ENCODE measurements at regions not wholly inside any gene's neighbourhood (a gene's known extent, or its start where the extent isn't known, plus 50 kb on each side); places are given as distances from the start of the nearest gene placed in this dataset.
"Not testable (repeated sequence)": the region's sequence is repeated elsewhere in the genome, so short reads cannot be mapped to it uniquely, and the experiment has no call there.

DNA sequence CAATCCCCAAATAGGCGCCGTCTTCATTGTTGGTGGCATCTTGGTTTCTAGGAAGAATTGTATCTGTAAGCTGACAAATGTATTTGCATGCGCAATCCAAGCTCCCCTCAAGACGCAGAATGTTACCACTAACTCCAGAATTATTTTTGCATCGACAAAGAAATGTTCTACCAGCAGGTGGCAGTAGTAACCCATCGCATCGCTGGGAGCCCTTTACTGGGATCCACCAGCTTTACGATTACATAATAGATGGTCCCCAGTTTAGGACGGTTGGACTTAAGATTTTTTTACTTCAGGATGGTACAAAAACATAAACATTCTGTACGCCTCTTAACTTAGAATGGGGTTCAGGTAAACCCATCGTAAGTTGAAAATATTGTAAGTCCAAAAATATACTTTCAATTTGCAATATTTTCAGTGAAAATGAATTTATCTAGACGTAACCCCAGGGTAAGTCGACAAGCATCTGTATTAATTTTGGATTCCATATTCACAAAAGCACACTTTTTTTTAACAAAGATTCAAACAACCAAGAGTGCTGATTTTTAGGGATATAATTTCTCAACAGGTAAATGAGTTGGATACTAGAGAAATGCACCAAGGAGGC lies 114.0 kb upstream of the COBL start:
- no peaks in the 10 kb centered on the region for H3K36me3 ChIP-seq (replicated peaks)
- H3K27ac ChIP-seq: no peak overlapping the region
- H3K27me3 ChIP-seq (replicated peaks): no peaks in the 10 kb centered on the region
- H3K4me3 ChIP-seq (ENCODE audit: low read depth, low read length): no peak overlapping the region
- peak; percentile 25 for DNase-seq
- in situ Hi-C loops (cut with HindIII; ENCODE audit: low pct_ligation_motif_present, low sequenced_read_pairs): no loop called here
- TF ChIP-seq CTCF (IDR thresholded peaks at IDR 0.05; ENCODE audit: low read depth, low read length, missing control alignments): peak; percentile 80

- Histone ChIP-seq H3K36me3 (replicated peaks) (no peaks in the 10 kb centered on the region), H3K27me3 (replicated peaks) (no peaks in the 10 kb centered on the region), H3K27ac (no peak overlapping the region), H3K4me3 (ENCODE audit: low read depth, low read length) (no peak overlapping the region)
- peak; percentile 11 for DNase-seq
- peak; percentile 47 for TF ChIP-seq CTCF (IDR thresholded peaks at IDR 0.05; ENCODE audit: low read depth, low read length, missing control alignments)
- in situ Hi-C loops (cut with HindIII; ENCODE audit: low pct_ligation_motif_present, low sequenced_read_pairs): no loop called here
Measured at GRCh38 chr7:51428217-51428887, 111.7 kb upstream of the COBL start.

DNA sequence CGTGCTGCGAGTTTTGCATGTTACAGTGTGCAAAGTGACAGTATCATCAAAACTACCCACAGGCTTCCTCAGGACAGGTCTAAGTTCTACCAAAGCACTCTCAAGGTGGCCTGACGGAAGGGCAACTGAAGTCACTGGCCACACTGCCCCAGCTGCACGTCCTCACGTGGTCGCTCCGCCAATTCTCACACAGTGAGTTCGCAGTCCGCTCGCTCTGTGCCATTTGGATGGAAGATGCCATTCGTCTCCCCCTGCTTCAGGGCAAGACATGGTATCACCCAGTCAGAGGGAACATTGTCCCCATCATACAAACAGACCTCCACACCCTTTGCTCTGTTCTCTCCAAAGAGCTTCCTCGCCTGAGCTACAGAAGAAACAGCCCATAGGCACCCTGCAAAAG lies 109.6 kb upstream of the COBL start:
- DNase-seq: no peak
- H3K27me3 ChIP-seq (replicated peaks): no peaks in the 10 kb centered on the region
- TF ChIP-seq CTCF (IDR thresholded peaks at IDR 0.05; ENCODE audit: low read depth, low read length, missing control alignments): no peak
- no peak overlapping the region for H3K4me3 ChIP-seq (ENCODE audit: low read depth, low read length)
- no peak overlapping the region for H3K27ac ChIP-seq
- no peaks in the 10 kb centered on the region for H3K36me3 ChIP-seq (replicated peaks)
- in situ Hi-C loops (cut with HindIII; ENCODE audit: low pct_ligation_motif_present, low sequenced_read_pairs): no loop called here

DNA sequence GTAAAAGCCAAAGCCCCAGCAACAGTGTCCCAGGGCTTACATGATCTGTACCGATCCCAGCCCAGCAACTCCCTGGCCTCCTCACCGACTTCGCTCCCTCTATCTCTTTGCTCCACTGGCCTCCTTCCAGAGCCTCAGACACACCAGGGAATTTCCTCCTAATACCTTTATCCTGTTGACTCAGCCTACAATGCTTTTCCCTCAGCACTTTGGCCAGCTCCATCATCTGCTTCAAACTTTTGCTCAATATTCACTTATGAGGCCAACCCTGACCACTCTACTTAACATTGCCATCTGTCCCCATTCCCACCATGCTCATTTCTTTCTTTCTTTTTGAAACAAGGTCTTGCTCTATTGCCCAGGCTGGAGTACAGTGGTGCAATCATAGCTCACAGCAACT lies 93.3 kb upstream of the COBL start:
- in situ Hi-C loops (cut with HindIII; ENCODE audit: low pct_ligation_motif_present, low sequenced_read_pairs); H3K4me3 ChIP-seq (ENCODE audit: low read depth, low read length); H3K27ac ChIP-seq; H3K36me3 ChIP-seq (replicated peaks); H3K27me3 ChIP-seq (replicated peaks); DNase-seq: not testable (repeated sequence)

DNA sequence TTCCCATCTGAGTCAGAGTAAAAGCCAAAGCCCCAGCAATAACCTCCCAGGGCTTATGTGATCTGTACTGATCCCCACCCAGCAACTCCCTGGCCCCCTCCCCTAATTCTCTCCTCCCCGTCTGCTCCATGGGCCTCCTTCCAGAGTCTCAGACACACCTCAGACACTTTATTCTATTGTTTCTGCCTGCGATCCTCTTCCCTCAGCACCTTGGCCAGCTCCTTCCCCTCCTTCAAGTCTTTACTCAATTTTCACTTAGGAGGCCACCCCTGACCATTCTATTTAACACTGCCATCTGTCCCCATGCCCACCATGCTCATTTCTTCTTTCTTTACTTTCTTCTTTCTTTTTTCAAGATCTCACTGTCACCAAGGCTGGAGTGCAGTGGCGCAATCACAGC lies 81.0 kb upstream of the COBL start:
- H3K4me3 ChIP-seq (ENCODE audit: low read depth, low read length); H3K36me3 ChIP-seq (replicated peaks); DNase-seq; H3K27me3 ChIP-seq (replicated peaks); in situ Hi-C loops (cut with HindIII; ENCODE audit: low pct_ligation_motif_present, low sequenced_read_pairs); H3K27ac ChIP-seq: not testable (repeated sequence)

- H3K27ac ChIP-seq; H3K4me3 ChIP-seq (ENCODE audit: low read depth, low read length); H3K36me3 ChIP-seq (replicated peaks); H3K27me3 ChIP-seq (replicated peaks); in situ Hi-C loops (cut with HindIII; ENCODE audit: low pct_ligation_motif_present, low sequenced_read_pairs): not testable (repeated sequence)
- DNase-seq: peak; percentile 2
Measured at GRCh38 chr7:51393003-51393402, 76.4 kb upstream of the COBL start.

DNA sequence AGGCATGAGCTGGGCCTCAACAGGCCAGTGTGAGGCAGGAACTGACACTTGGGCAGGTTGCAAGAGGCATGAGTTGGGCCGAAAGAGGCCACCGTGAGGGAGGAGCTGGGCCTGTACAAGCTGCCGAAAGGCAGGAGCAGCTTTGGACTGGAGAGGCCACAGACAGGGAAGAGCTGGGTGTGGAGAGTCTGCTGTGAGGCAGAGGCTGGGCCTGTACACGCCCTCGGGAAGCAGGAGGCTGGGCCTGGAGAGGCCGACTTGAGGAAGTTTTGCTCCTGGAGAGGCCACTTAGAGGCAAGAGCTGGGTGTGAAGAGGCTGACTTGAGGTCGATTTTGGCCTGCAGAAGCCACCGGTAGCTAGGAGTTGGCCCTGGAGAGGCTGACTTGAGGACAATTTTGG lies 73.3 kb upstream of the COBL start:
- DNase-seq; H3K27ac ChIP-seq; H3K36me3 ChIP-seq (replicated peaks); H3K27me3 ChIP-seq (replicated peaks); in situ Hi-C loops (cut with HindIII; ENCODE audit: low pct_ligation_motif_present, low sequenced_read_pairs); H3K4me3 ChIP-seq (ENCODE audit: low read depth, low read length): not testable (repeated sequence)

DNA sequence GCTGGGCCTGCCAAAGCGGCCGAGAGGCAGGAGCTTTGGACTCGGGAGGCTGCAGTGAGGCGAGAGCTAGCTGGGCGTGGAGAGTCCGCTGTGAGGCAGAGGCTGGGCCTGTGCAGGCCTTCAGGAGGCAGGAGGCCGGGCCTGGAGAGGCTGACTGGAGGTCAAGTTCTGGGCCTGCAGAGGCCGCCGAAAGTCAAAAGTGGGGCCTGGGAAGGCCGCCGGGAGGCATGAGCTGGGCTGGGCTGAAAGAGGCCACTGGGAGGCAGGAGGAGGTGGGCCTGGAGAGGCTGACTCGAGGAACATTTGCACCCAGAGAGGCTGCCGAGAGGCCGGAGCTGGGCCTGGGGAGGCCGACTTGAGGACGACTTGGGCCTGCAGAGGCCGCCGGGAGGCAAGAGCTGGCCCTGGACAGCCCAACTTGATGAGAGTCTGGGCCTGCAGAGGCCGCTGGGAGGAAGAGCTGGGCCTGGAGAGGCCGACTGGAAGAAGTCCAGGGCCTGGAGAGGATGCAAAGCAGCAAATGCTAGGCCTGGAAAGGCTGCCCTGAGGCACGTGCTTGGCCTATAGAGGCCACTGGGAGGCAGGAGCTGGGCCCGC lies 72.7 kb upstream of the COBL start:
- H3K27ac ChIP-seq; H3K4me3 ChIP-seq (ENCODE audit: low read depth, low read length); in situ Hi-C loops (cut with HindIII; ENCODE audit: low pct_ligation_motif_present, low sequenced_read_pairs); H3K36me3 ChIP-seq (replicated peaks); DNase-seq; H3K27me3 ChIP-seq (replicated peaks): not testable (repeated sequence)

DNA sequence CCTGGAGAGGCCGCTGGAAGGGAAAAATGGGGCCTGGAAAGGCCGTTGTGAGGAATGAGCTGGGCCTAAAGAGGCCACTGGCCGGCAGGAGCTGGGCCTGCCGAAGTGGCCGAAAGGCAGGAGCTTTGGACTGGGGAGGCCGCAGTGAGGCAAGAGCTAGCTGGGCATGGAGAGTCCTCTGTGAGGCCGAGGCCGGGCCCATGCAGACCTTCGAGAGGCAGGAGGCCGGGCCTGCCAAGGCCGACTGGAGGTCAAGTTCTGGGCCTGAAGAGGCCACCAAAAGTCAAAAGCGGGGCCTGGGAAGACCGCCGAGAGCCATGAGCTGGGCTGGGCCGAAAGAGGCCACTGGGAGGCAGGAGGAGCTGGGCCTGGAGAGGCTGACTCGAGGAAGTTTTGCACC lies 71.6 kb upstream of the COBL start:
- H3K4me3 ChIP-seq (ENCODE audit: low read depth, low read length); H3K36me3 ChIP-seq (replicated peaks); in situ Hi-C loops (cut with HindIII; ENCODE audit: low pct_ligation_motif_present, low sequenced_read_pairs); H3K27me3 ChIP-seq (replicated peaks); H3K27ac ChIP-seq; DNase-seq: not testable (repeated sequence)

DNA sequence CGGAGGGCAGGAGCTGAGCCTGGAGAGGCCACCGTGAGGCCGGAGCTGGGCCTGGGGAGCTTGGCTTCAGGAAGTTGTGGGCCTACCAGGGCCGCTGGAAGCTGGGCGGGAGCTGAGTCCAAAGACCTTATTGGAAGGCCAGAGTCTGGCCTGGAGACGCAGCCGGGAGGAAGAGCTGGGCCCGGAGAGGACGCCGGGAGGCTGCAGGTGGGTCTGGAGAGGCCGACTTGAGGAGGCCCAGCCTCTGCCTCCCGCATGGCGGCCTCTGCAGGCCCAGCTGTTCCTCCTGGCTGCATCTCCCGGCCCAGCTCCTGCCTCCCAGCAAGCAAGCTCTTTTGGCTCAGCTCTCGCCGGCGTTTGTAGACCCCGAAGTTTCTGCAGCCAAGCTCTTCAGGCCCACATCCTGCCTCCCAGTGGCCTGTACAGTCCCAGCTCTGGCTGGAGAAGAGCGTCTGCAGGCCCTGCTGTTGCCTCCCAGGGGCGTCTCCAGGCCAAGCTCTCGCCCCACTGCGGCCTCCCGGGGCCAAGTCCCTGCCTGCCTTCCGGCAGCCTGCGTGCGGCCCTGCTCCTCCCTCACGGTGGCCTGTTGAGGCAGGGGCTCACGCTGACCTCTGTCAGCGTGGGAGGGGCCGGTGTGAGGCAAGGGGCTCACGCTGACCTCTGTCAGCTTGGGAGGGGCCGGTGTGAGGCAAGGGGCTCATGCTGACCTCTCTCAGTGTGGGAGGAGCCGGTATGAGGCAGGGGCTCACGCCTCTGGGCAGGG lies 70.4 kb upstream of the COBL start:
- H3K4me3 ChIP-seq (ENCODE audit: low read depth, low read length); in situ Hi-C loops (cut with HindIII; ENCODE audit: low pct_ligation_motif_present, low sequenced_read_pairs); H3K27me3 ChIP-seq (replicated peaks); DNase-seq; H3K27ac ChIP-seq; H3K36me3 ChIP-seq (replicated peaks): not testable (repeated sequence)

- H3K4me3 ChIP-seq (ENCODE audit: low read depth, low read length); in situ Hi-C loops (cut with HindIII; ENCODE audit: low pct_ligation_motif_present, low sequenced_read_pairs); DNase-seq; H3K27me3 ChIP-seq (replicated peaks); H3K27ac ChIP-seq; H3K36me3 ChIP-seq (replicated peaks): not testable (repeated sequence)
Measured at GRCh38 chr7:51386184-51386583, 69.6 kb upstream of the COBL start.

Data from brain microvascular endothelial cell (primary cell).